ENCODE measurements at regions not wholly inside any gene's neighbourhood (a gene's known extent, or its start where the extent isn't known, plus 50 kb on each side); places are given as distances from the start of the nearest gene placed in this dataset.

DNA sequence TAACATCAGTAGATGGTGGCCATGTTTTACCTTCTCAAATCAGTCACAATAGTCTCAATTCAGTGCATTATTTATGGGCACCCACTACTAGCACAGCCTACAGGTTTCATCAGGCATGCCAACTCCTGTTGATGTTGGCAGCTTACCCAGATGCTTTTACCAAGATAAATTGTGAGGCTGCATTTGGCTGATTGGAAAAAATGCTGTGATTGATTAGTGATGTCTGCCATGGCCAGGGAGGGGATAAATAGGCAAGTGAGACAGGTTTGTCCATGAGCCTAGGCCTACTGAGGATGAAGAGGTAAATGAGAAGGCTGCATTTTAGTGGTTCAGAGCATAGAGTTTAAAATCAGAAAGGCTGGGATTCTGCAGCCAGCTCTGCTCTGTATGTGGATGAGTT lies 227.1 kb downstream of the NFATC2 start:
- TF ChIP-seq MAFK (IDR thresholded peaks at IDR 0.05; ENCODE audit: low read depth, low read length) (no peak), MAZ (IDR thresholded peaks at IDR 0.05; ENCODE audit: borderline replicate concordance, low read depth, low read length) (no peak), RAD21 (IDR thresholded peaks at IDR 0.05; ENCODE audit: low read length) (no peak), SMC3 (IDR thresholded peaks at IDR 0.05; ENCODE audit: low read depth, low read length) (no peak), MXI1 (IDR thresholded peaks at IDR 0.05; ENCODE audit: borderline replicate concordance, low read depth, low read length) (no peak), FOS (IDR thresholded peaks at IDR 0.05; ENCODE audit: low read depth, low read length) (no peak), CEBPB (IDR thresholded peaks at IDR 0.05; ENCODE audit: low read depth, low read length) (no peak)
- TF ChIP-seq, protein P1, sequence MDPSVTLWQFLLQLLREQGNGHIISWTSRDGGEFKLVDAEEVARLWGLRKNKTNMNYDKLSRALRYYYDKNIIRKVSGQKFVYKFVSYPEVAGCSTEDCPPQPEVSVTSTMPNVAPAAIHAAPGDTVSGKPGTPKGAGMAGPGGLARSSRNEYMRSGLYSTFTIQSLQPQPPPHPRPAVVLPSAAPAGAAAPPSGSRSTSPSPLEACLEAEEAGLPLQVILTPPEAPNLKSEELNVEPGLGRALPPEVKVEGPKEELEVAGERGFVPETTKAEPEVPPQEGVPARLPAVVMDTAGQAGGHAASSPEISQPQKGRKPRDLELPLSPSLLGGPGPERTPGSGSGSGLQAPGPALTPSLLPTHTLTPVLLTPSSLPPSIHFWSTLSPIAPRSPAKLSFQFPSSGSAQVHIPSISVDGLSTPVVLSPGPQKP (IDR thresholded peaks at IDR 0.05; ENCODE audit: borderline replicate concordance, low read depth, low read length), result no peak
- TF ChIP-seq, protein P2, sequence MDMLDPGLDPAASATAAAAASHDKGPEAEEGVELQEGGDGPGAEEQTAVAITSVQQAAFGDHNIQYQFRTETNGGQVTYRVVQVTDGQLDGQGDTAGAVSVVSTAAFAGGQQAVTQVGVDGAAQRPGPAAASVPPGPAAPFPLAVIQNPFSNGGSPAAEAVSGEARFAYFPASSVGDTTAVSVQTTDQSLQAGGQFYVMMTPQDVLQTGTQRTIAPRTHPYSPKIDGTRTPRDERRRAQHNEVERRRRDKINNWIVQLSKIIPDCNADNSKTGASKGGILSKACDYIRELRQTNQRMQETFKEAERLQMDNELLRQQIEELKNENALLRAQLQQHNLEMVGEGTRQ (IDR thresholded peaks at IDR 0.05; ENCODE audit: low read depth, low read length), result no peak
- Histone ChIP-seq H2BK120ac (ENCODE audit: low read depth, low read length) (no peak overlapping the region), H3K27ac (ENCODE audit: insufficient read depth, low read length) (no peak overlapping the region), H4K91ac (ENCODE audit: insufficient read depth, low read depth, low read length) (no peak overlapping the region), H3K56ac (ENCODE audit: extremely low read depth, insufficient read depth, low read length) (no peak overlapping the region), H4K5ac (ENCODE audit: low read depth, low read length) (no peak overlapping the region), H4K8ac (ENCODE audit: low read depth in 2 of 2, low read length in 2 of 2) (no peak overlapping the region), H2BK15ac (ENCODE audit: low read depth, low read length) (no peak overlapping the region), H2AK5ac (ENCODE audit: low read depth, low read length) (no peak overlapping the region), H3K4me2 (ENCODE audit: low read depth, low read length) (no peak overlapping the region), H3K14ac (replicated peaks; ENCODE audit: low read depth, low read length) (no peak overlapping the region), H3K36me3 (ENCODE audit: control insufficient read depth, insufficient read depth, low read length) (no peaks in the 10 kb centered on the region), H3K18ac (ENCODE audit: low read depth, low read length) (no peak overlapping the region), H2BK20ac (ENCODE audit: low read depth, low read length) (no peak overlapping the region), H2AK9ac (replicated peaks; ENCODE audit: low read depth, low read length, poor library complexity) (no peak overlapping the region), H3K27me3 (ENCODE audit: control insufficient read depth, insufficient read depth, low read length) (no peaks in the 10 kb centered on the region), H2AFZ (replicated peaks; ENCODE audit: low read length, poor library complexity) (no peak overlapping the region), H3K9me3 (ENCODE audit: control insufficient read depth, insufficient read depth, low read length) (0 out of 2 replicates have a peak, but pooled peaks cover 2% of the 10 kb centered on the region), H3K9ac (ENCODE audit: low read depth, low read length) (no peak overlapping the region), H3K23ac (ENCODE audit: low read depth, low read length) (no peak overlapping the region), H3K4me1 (ENCODE audit: control insufficient read depth, insufficient read depth, low read length) (no peaks in the 10 kb centered on the region), H4K20me1 (ENCODE audit: insufficient read depth, low read length) (no peaks in the 10 kb centered on the region), H3K9me1 (ENCODE audit: insufficient read depth, low read length) (peaks cover 4% of the 10 kb centered on the region; the same call in 1 of the 2 replicates), H2BK5ac (ENCODE audit: low read depth, low read length, poor library complexity, severe bottlenecking) (no peak overlapping the region), H3K79me1 (ENCODE audit: low read depth in 1 of 2, low read length in 2 of 2) (no peaks in the 10 kb centered on the region), H3K4ac (ENCODE audit: low read depth, low read length) (no peak overlapping the region), H3K4me3 (ENCODE audit: insufficient read depth, low read depth, low read length) (no peak overlapping the region)
- in situ Hi-C loops (cut with MboI; ENCODE audit: low sequenced_read_pairs) (no loop called here), intact Hi-C loops (cut with micrococcal nuclease) (no loop called here), dilution Hi-C loops (cut with HindIII; ENCODE audit: low sequenced_read_pairs, unreplicated experiment) (no loop called here)
- no peak for ATAC-seq (ENCODE audit: low read depth)
- ChIA-PET CTCF (no interaction called here), POLR2A (ENCODE audit: unreplicated experiment) (no interaction called here)
- no peak for DNase-seq
- BruUV-seq (replicated peaks), result no TSS peak

Data from IMR-90 (cell line).